ENCODE measurements at regions not wholly inside any gene's neighbourhood (a gene's known extent, or its start where the extent isn't known, plus 50 kb on each side); places are given as distances from the start of the nearest gene placed in this dataset.

GRCh38 chr11:112735470-112735869 lies 225.8 kb upstream of the NCAM1 start:
- no peaks in the 10 kb centered on the region for H3K4me1 ChIP-seq (replicated peaks in 1 of 4; ENCODE audit: control insufficient read depth in 3 of 4, insufficient read depth in 4 of 4, low read length in 3 of 4)
- no peaks in the 10 kb centered on the region for H3K36me3 ChIP-seq (ENCODE audit: control insufficient read depth in 2 of 4, insufficient read depth in 4 of 4, low read length in 3 of 4)
- no peak overlapping the region for H3K9ac ChIP-seq (replicated peaks in 1 of 4; ENCODE audit: extremely low read depth in 1 of 4, low read depth in 3 of 4, low read length in 3 of 4)
- no peak overlapping the region for H2BK5ac ChIP-seq (ENCODE audit: low read depth, low read length)
- H3K4me2 ChIP-seq (ENCODE audit: insufficient read depth in 1 of 2, low read depth in 2 of 2, low read length in 2 of 2), result no peak overlapping the region
- H3K9me3 ChIP-seq (ENCODE audit: insufficient read depth in 2 of 2, low read depth in 1 of 2, low read length in 1 of 2), result no peaks in the 10 kb centered on the region
- H3K14ac ChIP-seq (ENCODE audit: insufficient read length), result no peak overlapping the region
- H2BK20ac ChIP-seq (ENCODE audit: low read length), result no peak overlapping the region
- peaks cover 0 to 1% (median 0%) of the 10 kb centered on the region in 4 experiments; a peak in 2 of 7 replicates for H3K27me3 ChIP-seq (replicated peaks in 1 of 4; ENCODE audit: control insufficient read depth in 3 of 4, extremely low read depth in 1 of 4, insufficient read depth in 3 of 4, low read length in 3 of 4)
- FAIRE-seq, result no peak
- H2BK15ac ChIP-seq (ENCODE audit: low read length), result no peak overlapping the region
- H2AK5ac ChIP-seq (ENCODE audit: low read depth, low read length), result no peak overlapping the region
- H4K91ac ChIP-seq (replicated peaks; ENCODE audit: insufficient read length, low read length), result no peak overlapping the region
- CTCF ChIA-PET (ENCODE audit: partially characterized antibody), result interaction anchor here (1.0 to 1.2 kb wide), 3 partner anchors 80 to 148 kb away, joined by 3 to 4 read pairs (median 4); no protein-coding TSS in a partner anchor
- H3K27ac ChIP-seq (ENCODE audit: low read depth, low read length), result no peak overlapping the region
- no peak overlapping the region for H3K23ac ChIP-seq (ENCODE audit: insufficient read length)
- no peak for DNase-seq (ENCODE audit: low read depth in 1 of 2, low spot score in 2 of 2)
- no peak overlapping the region for H2BK120ac ChIP-seq (replicated peaks; ENCODE audit: low read depth, low read length)
- H4K20me1 ChIP-seq (replicated peaks in 1 of 2; ENCODE audit: control insufficient read depth in 1 of 2, insufficient read depth in 2 of 2, low read length in 2 of 2), result no peaks in the 10 kb centered on the region
- H3K79me1 ChIP-seq (ENCODE audit: low read depth, low read length), result no peaks in the 10 kb centered on the region
- H4K5ac ChIP-seq (ENCODE audit: insufficient read length, low read depth, low read length), result no peak overlapping the region
- POLR2A ChIA-PET (ENCODE audit: partially characterized antibody), result no interaction called here
- H4K8ac ChIP-seq (ENCODE audit: extremely low read depth, insufficient read depth, low read length), result no peak overlapping the region
- no peaks in the 10 kb centered on the region for H3K23me2 ChIP-seq (ENCODE audit: low read depth, low read length)
- H3K18ac ChIP-seq (ENCODE audit: extremely low read depth, low read length), result no peak overlapping the region
- no peak for TF ChIP-seq SAP30 (IDR thresholded peaks at IDR 0.05; ENCODE audit: insufficient read depth, insufficient replicate concordance, low read length)
- TF ChIP-seq CEBPB (IDR thresholded peaks at IDR 0.05; ENCODE audit: low read depth, low read length), result no peak
- TF ChIP-seq JUN (IDR thresholded peaks at IDR 0.05; ENCODE audit: low read depth, low read length), result no peak
- no peak for TF ChIP-seq RFX5 (IDR thresholded peaks at IDR 0.05; ENCODE audit: borderline replicate concordance, low read depth, low read length)
- TF ChIP-seq HDAC6 (IDR thresholded peaks at IDR 0.05; ENCODE audit: low read depth, low read length), result no peak
- TF ChIP-seq TEAD4 (IDR thresholded peaks at IDR 0.05; ENCODE audit: low read depth, low read length), result no peak
- no peak overlapping the region for H2BK12ac ChIP-seq (ENCODE audit: low read depth, low read length)
- H3K56ac ChIP-seq (replicated peaks; ENCODE audit: insufficient read length, low read depth, low read length), result no peak overlapping the region
- H3K4me3 ChIP-seq (ENCODE audit: extremely low read depth in 1 of 4, insufficient read depth in 2 of 4, low read depth in 3 of 4, low read length in 4 of 4), result no peak overlapping the region
- no peaks in the 10 kb centered on the region for H3K79me2 ChIP-seq (ENCODE audit: control insufficient read depth in 1 of 2, insufficient read depth in 2 of 2, low read length in 2 of 2)
- no peak overlapping the region for H2AFZ ChIP-seq (ENCODE audit: low read length)
- H3K4ac ChIP-seq (replicated peaks; ENCODE audit: insufficient read length, low read depth, low read length), result no peak overlapping the region
- WGBS, 2 experiments (ENCODE audit: extremely low coverage in 1 of 2, insufficient coverage in 1 of 2, insufficient read length in 1 of 2, insufficient replicate concordance in 2 of 2, low coverage in 1 of 2, low lambda C conversion rate in 2 of 2, missing lambda C conversion rate in 1 of 2), result 88% methylated on average over 2 of the region's 2 CpGs; no CpG with 5 or more reads in 1 of the 2 experiments

Measured in H1 (cell line).